DND-41 (cell line): ENCODE measurements at regions not wholly inside any gene's neighbourhood (a gene's known extent, or its start where the extent isn't known, plus 50 kb on each side); places are given as distances from the start of the nearest gene placed in this dataset.

ENCODE experiments used
- EZH2 ChIP-seq: IDR thresholded peaks from 3 replicates; pipeline ENCODE4 v1.6.1; 2012; ENCODE audit warnings: borderline replicate concordance, low read depth, mild to moderate bottlenecking, moderate library complexity, low read length, inconsistent platforms; ENCODE audit not compliant: severe bottlenecking
- TF ChIP-seq, protein P1 (sequence below): IDR thresholded peaks from 2 replicates; pipeline ENCODE4 v1.5.1; 2012; ENCODE audit warnings: borderline replicate concordance, low read length, moderate library complexity, mild to moderate bottlenecking; ENCODE audit not compliant: poor library complexity, severe bottlenecking; ENCODE audit errors: extremely low read depth

DNA sequence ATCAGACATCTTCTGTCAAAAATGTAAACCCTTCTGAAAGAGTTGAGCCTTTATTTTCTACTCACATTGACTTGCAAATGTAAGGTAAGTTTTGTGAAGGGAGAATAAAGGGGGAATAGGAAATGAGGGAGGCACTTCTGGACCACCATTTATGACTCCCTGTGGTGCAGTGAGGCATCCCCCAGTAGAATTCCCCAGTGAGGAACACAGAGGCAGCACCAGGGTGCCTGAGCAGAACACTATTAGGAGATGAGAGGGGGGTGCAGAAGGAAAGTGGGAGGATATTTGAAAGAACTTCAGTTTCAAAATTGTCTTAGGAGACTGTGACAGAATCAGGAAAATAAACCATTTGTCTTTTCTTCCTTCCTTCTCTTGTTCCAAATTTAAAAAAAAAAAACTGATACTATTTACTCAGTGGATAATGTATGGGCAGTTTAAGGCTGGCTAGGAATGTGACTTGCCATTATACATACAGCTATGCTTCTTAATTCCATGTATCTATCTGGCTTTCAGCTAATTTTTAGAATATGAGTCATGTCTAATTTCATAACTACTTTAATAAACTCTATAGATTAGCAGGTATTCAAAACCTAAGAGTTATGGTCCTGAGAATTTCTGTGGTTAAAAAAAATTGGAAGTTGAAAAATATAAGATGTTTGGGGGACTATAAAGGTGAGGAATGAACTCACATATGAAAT, 478.1 kb upstream of the CHAC2 start:
- TF ChIP-seq, protein P1, sequence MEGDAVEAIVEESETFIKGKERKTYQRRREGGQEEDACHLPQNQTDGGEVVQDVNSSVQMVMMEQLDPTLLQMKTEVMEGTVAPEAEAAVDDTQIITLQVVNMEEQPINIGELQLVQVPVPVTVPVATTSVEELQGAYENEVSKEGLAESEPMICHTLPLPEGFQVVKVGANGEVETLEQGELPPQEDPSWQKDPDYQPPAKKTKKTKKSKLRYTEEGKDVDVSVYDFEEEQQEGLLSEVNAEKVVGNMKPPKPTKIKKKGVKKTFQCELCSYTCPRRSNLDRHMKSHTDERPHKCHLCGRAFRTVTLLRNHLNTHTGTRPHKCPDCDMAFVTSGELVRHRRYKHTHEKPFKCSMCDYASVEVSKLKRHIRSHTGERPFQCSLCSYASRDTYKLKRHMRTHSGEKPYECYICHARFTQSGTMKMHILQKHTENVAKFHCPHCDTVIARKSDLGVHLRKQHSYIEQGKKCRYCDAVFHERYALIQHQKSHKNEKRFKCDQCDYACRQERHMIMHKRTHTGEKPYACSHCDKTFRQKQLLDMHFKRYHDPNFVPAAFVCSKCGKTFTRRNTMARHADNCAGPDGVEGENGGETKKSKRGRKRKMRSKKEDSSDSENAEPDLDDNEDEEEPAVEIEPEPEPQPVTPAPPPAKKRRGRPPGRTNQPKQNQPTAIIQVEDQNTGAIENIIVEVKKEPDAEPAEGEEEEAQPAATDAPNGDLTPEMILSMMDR, result no peak
- TF ChIP-seq EZH2, result no peak
